Testis (tissue), 2 donors: ENCODE measurements at regions not wholly inside any gene's neighbourhood (a gene's known extent, or its start where the extent isn't known, plus 50 kb on each side); places are given as distances from the start of the nearest gene placed in this dataset.
"Not testable (repeated sequence)": the region's sequence is repeated elsewhere in the genome, so short reads cannot be mapped to it uniquely, and the experiment has no call there.

Experiments
- DNase-seq: peaks from one replicate; pipeline ENCODE4 v3.0.0-alpha.2; 2019
- H3K27ac ChIP-seq, 2 donors: fragments of 200-600 bp; sonication (generic); one replicate each; pipeline ENCODE4 v1.5.1; 2019
- H3K27me3 ChIP-seq: fragments of 200-600 bp; sonication (generic); one replicate; pipeline ENCODE4 v1.5.1; 2019
- H3K36me3 ChIP-seq: fragments of 200-600 bp; sonication (generic); one replicate; pipeline ENCODE4 v1.5.1; 2017; ENCODE audit warnings: low read depth; ENCODE audit errors: missing control alignments
- H3K4me1 ChIP-seq: fragments of 200-600 bp; sonication (generic); one replicate; pipeline ENCODE4 v1.5.1; 2019
- H3K4me3 ChIP-seq, 2 donors: fragments of 200-600 bp; sonication (generic); one replicate each; pipeline ENCODE4 v1.5.1; 2017 to 2019
- H3K9me3 ChIP-seq: fragments of 200-600 bp; sonication (generic); one replicate; pipeline ENCODE4 v1.5.1; 2017
- POLR2A ChIP-seq: fragments of 450-650 bp; IDR thresholded peaks from one replicate; pipeline ENCODE4 v1.6.1; 2017; ENCODE audit warnings: antibody characterized with exemption, mild to moderate bottlenecking, moderate library complexity
- WGBS, 2 donors: methylation state at CpG; one replicate each; pipeline ENCODE4 v1.1.5; 2018; 5-methylcytosine and 5-hydroxymethylcytosine counted together
- intact Hi-C: fragments of 100-400 bp; cut with DNase I; formaldehyde crosslinking; loops from one replicate; pipeline ENCODE4 v1.15.1; 2023; ENCODE audit warnings: low total_unique reads
- TF ChIP-seq, protein P1 (sequence below), 3 experiments: fragments of 450-650 bp in 2 of 3; fragments of 200-600 bp in 1 of 3; sonication (generic) in 1 of 3; IDR thresholded peaks; one replicate each; pipeline ENCODE4 v1.5.1; 2016 to 2019; ENCODE audit warnings: antibody characterized with exemption in 3 of 3, mild to moderate bottlenecking in 2 of 3, moderate library complexity in 1 of 3

- 64 to 86% methylated on average over 2 of the region's 2 CpGs for WGBS, 2 donors
- intact Hi-C loops = no loop called here
- no peak for TF ChIP-seq POLR2A
- TF ChIP-seq, protein P1, sequence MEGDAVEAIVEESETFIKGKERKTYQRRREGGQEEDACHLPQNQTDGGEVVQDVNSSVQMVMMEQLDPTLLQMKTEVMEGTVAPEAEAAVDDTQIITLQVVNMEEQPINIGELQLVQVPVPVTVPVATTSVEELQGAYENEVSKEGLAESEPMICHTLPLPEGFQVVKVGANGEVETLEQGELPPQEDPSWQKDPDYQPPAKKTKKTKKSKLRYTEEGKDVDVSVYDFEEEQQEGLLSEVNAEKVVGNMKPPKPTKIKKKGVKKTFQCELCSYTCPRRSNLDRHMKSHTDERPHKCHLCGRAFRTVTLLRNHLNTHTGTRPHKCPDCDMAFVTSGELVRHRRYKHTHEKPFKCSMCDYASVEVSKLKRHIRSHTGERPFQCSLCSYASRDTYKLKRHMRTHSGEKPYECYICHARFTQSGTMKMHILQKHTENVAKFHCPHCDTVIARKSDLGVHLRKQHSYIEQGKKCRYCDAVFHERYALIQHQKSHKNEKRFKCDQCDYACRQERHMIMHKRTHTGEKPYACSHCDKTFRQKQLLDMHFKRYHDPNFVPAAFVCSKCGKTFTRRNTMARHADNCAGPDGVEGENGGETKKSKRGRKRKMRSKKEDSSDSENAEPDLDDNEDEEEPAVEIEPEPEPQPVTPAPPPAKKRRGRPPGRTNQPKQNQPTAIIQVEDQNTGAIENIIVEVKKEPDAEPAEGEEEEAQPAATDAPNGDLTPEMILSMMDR (IDR thresholded peaks at IDR 0.05) = no peak
- no peak for DNase-seq
- no peaks in the 10 kb centered on the region for H3K9me3 ChIP-seq
- no peaks in the 10 kb centered on the region for H3K4me1 ChIP-seq
- H3K27me3 ChIP-seq = no peaks in the 10 kb centered on the region
- H3K36me3 ChIP-seq = no peaks in the 10 kb centered on the region
- H3K27ac ChIP-seq = no peak overlapping the region
- H3K4me3 ChIP-seq = no peak overlapping the region
Measured at GRCh38 chrX:148080593-148080992, 99.5 kb downstream of the FMR1NB start.

GRCh38 chrX:148084611-148085010 is 103.5 kb downstream of the FMR1NB start:
- Histone ChIP-seq H3K36me3 (no peaks in the 10 kb centered on the region), H3K4me3 (no peak overlapping the region), H3K27me3 (no peaks in the 10 kb centered on the region), H3K4me1 (no peaks in the 10 kb centered on the region), H3K9me3 (no peaks in the 10 kb centered on the region), H3K27ac (no peak overlapping the region)
- WGBS, 2 donors = 8 to 42% methylated on average over 1 of the region's 1 CpG
- DNase-seq = no peak
- no peak for TF ChIP-seq POLR2A
- TF ChIP-seq, protein P1 (IDR thresholded peaks at IDR 0.05) = no peak
- intact Hi-C loops = no loop called here

DNA sequence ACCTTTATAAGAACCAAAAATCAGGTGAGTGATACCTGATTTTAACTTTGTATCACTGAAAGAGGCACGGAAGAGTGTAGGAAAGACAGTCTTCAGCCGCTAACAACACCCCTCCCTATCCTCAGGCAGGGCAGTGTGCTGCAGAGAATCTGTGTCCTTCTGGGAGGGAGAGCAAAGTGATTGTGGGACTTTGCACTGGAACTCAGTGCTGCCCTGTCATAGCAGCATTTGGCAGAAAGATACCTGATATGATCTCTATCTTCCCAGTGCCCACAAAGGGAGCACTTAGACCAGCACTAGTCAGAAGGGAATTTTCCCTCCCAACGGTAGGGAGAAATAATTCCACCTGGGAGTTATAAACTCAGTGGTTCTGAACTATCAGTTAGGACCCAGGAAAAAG is 139.0 kb downstream of the FMR1NB start:
- H3K27me3 ChIP-seq = no peaks in the 10 kb centered on the region
- no peak overlapping the region for H3K4me3 ChIP-seq
- H3K4me1 ChIP-seq = no peaks in the 10 kb centered on the region
- DNase-seq = no peak
- WGBS, 2 donors = 50 to 57% methylated on average over 2 to 3 of the region's 3 CpGs
- intact Hi-C loops = no loop called here
- no peaks in the 10 kb centered on the region for H3K9me3 ChIP-seq
- H3K36me3 ChIP-seq = no peaks in the 10 kb centered on the region
- TF ChIP-seq POLR2A = no peak
- TF ChIP-seq, protein P1 (IDR thresholded peaks at IDR 0.05) = no peak
- H3K27ac ChIP-seq = no peak overlapping the region

DNA sequence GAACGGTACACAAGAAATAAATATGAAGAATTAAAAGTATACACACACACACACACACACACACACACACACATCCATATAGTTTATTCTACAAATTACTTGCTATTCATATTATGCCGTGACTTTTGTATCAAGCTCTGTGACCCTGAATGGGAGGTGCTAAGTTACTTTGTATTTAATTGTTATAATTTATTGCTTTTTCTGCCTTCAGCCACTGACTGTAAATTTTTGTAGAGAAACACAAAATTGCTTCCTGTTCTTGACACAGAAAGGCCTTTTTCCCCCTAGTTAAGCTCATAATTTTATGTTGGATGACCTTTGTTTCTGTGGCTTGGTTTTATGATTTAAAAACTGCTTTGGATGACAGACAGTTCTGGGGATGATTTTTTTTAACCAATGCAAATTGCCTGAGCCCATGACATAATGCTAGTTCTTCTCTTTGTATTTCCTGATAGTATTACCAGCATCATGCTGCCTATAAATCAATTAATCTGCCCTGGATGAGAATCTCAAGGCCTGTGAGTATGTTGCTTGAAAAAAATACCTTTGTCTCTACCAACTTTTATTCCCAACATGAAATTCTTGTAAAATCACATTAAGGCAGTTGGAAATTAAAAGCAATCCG is 140.0 kb downstream of the FMR1NB start:
- Histone ChIP-seq H3K27ac (no peak overlapping the region), H3K4me1 (no peaks in the 10 kb centered on the region), H3K36me3 (no peaks in the 10 kb centered on the region), H3K27me3 (no peaks in the 10 kb centered on the region), H3K9me3 (no peaks in the 10 kb centered on the region), H3K4me3 (no peak overlapping the region)
- no peak for DNase-seq
- intact Hi-C loops = no loop called here
- TF ChIP-seq, protein P1 (IDR thresholded peaks at IDR 0.05) = no peak
- TF ChIP-seq POLR2A = no peak
- WGBS, 2 donors = 27 to 39% methylated on average over 3 of the region's 3 CpGs

DNA sequence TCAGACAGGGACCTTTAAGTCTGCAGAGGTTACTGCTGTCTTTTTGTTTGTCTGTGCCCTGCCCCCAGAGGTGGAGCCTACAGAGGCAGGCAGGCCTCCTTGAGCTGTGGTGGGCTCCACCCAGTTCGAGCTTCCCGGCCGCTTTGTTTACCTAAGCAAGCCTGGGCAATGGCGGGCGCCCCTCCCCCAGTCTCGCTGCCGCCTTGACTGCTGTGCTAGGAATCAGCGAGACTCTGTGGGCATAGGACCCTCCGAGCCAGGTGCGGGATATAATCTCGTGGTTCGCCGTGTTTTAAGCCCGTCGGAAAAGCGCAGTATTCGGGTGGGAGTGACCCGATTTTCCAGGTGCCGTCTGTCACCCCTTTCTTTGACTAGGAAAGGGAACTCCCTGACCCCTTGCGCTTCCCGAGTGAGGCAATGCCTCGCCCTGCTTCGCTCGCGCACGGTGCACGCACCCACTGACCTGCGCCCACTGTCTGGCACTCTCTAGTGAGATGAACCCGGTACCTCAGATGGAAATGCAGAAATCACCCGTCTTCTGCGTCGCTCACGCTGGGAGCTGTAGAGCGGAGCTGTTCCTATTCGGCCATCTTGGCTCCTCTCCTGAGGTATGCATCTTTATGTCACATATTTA is 147.9 kb downstream of the FMR1NB start:
- intact Hi-C loops, H3K9me3 ChIP-seq, H3K27me3 ChIP-seq, DNase-seq, H3K4me1 ChIP-seq, H3K27ac ChIP-seq, H3K4me3 ChIP-seq, H3K36me3 ChIP-seq: not testable (repeated sequence)
- 87 to 96% methylated on average over 19 to 34 of the region's 35 CpGs for WGBS, 2 donors
